ENCODE measurements at regions not wholly inside any gene's neighbourhood (a gene's known extent, or its start where the extent isn't known, plus 50 kb on each side); places are given as distances from the start of the nearest gene placed in this dataset.

DNA sequence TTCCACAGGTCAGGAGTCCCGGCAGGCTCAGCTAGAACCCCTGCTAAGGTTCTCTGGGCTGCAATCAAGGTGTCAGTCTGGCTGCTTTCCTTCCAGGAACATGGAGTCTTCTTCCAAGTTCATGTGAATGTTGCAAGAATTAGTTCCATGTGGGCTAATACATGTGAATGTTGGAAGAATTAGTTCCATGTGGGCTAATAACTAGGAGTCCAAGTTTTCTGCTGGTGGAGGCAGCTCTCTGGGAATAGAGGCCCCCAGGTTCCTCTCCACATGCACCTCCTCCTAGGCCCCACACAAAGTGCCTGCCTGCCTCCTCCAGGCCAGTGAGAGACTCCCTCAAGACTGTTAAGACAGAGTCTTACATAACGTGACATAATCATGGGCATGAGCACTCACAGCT, 140.8 kb upstream of the SLC35G4 start:
- TF ChIP-seq, protein P1, sequence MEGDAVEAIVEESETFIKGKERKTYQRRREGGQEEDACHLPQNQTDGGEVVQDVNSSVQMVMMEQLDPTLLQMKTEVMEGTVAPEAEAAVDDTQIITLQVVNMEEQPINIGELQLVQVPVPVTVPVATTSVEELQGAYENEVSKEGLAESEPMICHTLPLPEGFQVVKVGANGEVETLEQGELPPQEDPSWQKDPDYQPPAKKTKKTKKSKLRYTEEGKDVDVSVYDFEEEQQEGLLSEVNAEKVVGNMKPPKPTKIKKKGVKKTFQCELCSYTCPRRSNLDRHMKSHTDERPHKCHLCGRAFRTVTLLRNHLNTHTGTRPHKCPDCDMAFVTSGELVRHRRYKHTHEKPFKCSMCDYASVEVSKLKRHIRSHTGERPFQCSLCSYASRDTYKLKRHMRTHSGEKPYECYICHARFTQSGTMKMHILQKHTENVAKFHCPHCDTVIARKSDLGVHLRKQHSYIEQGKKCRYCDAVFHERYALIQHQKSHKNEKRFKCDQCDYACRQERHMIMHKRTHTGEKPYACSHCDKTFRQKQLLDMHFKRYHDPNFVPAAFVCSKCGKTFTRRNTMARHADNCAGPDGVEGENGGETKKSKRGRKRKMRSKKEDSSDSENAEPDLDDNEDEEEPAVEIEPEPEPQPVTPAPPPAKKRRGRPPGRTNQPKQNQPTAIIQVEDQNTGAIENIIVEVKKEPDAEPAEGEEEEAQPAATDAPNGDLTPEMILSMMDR (IDR thresholded peaks at IDR 0.05; ENCODE audit: low read depth, low read length), result no peak
- no peak for TF ChIP-seq EZH2phosphoT487 (IDR thresholded peaks at IDR 0.05; ENCODE audit: low read depth)

All from OCI-LY3 (cell line).